Esophagus squamous epithelium (tissue), 4 donors: ENCODE measurements at regions not wholly inside any gene's neighbourhood (a gene's known extent, or its start where the extent isn't known, plus 50 kb on each side); places are given as distances from the start of the nearest gene placed in this dataset.

Experiments used
- CTCF ChIP-seq, 6 experiments: fragments of 450-650 bp in 4 of 6; fragments of 200-600 bp in 2 of 6; sonication (generic) in 2 of 6; IDR thresholded peaks; one replicate each; pipeline ENCODE4 v1.5.1; 2016 to 2019; ENCODE audit warnings: antibody characterized with exemption in 6 of 6, mild to moderate bottlenecking in 4 of 6, moderate library complexity in 4 of 6
- POLR2A ChIP-seq, 4 donors: fragments of 450-650 bp; IDR thresholded peaks; one replicate each; pipeline ENCODE4 v1.6.1; 2017; ENCODE audit warnings: antibody characterized with exemption in 4 of 4, mild to moderate bottlenecking in 4 of 4, moderate library complexity in 3 of 4

DNA sequence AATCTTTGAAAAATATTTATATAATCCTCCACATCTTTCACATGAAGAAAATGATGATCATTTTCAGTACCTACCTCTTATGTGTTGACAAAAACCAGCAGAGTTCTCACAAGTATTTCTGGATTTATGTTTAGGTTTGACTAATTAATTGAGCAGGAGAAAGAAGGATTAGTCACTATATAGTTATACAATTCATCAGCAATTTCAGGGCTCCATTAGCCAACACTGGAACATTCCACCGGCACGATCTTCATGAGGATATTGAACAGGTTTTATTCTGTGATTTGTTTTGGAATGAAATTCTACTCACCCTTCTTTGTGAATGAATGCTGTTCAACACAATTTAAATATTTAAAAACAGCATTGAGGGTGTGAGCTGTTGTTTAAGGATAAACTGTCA, 163.2 kb downstream of the SEM1 start:
- TF ChIP-seq CTCF (IDR thresholded peaks at IDR 0.05) = no peak
- TF ChIP-seq POLR2A (IDR thresholded peaks at IDR 0.05) = no peak
